Stimulated activated CD4-positive, alpha-beta T cell treated with anti-CD3 and anti-CD28 coated beads, TNF-alpha, amount 100 ng/mL, for 24 hours (primary cell): ENCODE measurements at regions not wholly inside any gene's neighbourhood (a gene's known extent, or its start where the extent isn't known, plus 50 kb on each side); places are given as distances from the start of the nearest gene placed in this dataset.
"Not testable (repeated sequence)": the region's sequence is repeated elsewhere in the genome, so short reads cannot be mapped to it uniquely, and the experiment has no call there.

ENCODE experiments used
- DNase-seq, 3 experiments: peaks; one replicate each; pipeline ENCODE4 v3.0.0-alpha.2; 2020; ENCODE audit warnings: low read depth in 3 of 3

DNA sequence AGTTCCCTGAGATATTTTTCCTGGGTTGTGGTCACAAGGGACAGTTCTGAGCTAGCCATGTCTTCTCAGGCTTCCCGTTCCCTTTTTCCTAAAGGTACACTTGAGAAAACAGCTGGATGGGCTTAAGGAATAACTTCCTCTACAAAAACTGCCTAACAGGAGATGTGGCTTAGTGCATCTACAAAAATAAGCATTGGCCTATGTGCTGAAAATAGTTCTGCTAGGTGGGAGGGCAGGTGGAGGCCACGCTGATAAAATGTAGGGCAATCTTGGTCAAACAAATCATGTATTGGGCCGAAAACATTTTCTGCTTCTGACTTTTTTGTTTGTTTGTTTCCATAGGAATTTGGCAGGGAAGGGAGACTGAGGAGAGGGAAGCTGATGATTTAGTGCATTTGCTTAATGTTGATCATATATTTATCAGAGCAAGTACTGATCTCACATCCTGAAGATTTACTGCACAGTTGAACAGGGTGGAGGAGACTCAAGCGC is 409.4 kb upstream of the FZD8 start:
- no peak for DNase-seq

DNA sequence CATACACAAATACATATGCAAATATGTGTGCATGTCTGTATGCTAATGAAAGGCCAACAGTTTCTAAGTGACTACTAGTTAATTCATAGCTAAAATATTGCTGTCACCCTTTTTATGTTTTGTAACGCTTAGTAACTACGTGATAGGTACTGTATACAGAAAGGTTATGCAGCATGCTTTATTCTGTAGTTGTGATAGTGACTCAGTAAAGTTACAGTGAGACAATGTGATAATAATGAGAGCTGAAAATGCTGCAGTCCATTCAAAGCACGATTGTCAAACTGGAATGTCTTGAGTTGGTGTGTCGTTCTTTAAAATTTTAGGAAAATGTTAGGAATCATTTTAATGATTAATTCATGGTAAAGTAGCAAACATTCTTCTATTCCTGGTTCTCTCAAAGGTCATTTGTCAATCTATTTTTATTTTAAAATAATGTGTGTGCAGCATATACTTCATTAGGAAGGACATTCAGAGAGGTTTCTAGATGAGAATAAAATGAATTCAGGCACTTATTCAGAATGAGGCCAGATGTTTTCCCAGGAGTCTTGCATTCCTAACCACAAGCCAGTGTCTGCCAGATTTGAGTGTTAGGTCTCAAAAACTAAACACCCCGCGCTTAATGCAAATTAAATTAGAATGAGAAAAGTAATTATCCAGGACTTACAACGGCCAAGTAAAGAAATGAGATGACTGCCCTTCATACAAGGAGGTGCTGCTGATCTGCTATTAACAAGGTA is 408.8 kb upstream of the FZD8 start:
- DNase-seq = no peak

- DNase-seq = no peak
Observed at GRCh38 chr10:36048780-36049179, 406.7 kb upstream of the FZD8 start.

DNA sequence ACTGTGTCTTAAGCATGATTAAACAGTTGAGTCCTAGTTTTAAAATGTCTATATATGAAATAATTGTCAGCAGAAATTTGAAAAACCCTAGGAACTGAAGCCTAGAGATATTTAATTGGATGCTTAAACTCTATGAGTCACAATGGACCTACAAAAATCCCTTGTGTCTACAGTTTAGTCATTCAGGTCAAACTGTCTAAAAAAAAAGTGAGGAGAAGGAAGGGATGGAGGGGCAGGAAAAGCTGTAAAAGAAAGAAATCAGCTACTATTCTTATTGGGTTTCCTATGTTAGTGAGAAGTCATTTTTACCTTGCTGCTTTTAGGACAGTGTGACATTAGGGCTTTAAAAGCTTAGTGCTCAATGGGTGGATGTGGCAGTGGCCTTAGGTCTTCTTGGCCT is 406.1 kb upstream of the FZD8 start:
- no peak for DNase-seq

DNA sequence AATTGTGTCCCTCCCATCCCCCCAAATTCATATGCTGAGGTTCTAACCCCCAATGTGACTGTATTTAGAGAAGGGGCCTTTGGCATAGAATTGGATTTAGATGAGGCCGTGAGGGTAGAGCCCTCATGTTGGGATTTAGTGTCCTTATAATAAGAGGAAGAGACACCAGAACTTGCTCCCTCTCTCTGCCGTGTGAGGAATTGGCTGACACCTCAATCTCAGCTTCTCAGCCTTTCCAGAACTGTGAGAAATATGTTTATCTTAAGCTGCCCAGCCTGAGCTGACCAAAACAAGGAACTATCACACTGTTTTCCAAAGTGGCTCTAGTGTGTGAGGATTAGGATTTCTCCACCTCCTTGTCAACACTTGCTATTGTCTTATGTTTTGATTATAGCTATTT is 400.0 kb upstream of the FZD8 start:
- DNase-seq = no peak

- no peak for DNase-seq
Observed at GRCh38 chr10:36038316-36038955, 396.3 kb upstream of the FZD8 start.

DNA sequence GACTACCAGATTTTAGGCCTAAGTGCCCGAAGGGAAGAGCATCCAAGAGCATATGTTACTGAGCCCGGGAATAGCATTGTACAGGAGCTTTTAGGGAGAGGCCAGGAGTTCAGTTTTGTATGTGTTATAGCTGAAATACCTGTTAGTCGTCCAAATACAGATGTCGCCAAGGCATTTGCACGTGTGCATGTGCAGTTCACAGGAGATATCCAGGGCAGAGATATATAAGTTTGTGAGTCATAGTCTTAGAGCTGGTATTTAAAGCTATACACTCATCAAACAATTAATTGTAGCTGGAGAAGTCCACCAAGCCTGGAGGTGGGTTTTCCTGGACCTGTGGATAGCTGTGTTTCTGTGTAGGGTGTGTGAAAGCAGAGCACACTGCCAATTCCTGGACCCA is 394.0 kb upstream of the FZD8 start:
- DNase-seq = no peak

- DNase-seq = no peak
Observed at GRCh38 chr10:36033808-36034207, 391.7 kb upstream of the FZD8 start.

GRCh38 chr10:36030516-36030915 is 388.4 kb upstream of the FZD8 start:
- no peak for DNase-seq

GRCh38 chr10:36026656-36027390 is 384.7 kb upstream of the FZD8 start:
- DNase-seq = no peak

DNA sequence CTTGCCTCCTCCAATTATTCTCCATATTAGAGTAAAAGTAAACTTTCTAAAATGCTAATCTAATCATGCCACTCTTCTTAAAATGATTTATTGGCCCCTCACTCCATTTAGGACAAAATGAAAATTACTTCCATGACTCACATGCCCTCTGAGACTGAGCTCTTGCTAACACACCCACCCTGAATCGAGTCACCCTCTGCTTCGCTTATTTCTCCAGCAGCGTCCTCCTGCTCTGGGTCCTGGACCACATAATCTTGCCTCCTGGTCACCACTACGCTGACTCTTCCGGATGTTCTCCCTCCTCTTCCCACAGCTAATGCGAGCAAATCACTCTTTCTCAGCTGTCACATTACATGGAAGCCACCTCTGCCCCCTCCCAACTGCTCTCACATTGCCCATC is 384.0 kb upstream of the FZD8 start:
- no peak for DNase-seq

- no peak for DNase-seq
Observed at GRCh38 chr10:36023939-36024338, 381.8 kb upstream of the FZD8 start.

DNA sequence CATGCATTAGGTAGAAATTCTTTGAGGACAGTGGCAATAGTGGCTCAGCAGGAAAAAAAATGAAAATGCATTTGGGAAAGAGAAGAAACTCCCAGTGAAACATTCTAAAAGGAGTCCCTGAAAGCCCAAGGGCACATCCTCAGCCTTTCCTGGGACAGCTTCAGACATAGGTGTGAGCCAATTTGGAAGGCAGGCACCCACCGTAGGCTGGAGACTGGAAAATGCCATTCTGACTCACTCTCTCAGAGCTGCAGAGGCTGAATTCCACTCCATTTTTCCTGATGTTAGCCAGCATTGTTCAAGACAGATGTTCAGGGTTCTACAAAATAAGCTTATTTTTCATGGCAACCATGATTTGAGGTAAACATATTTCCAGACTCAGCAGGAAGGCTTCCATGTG is 379.0 kb upstream of the FZD8 start:
- no peak for DNase-seq

- no peak for DNase-seq
Observed at GRCh38 chr10:36019749-36020148, 377.7 kb upstream of the FZD8 start.

DNA sequence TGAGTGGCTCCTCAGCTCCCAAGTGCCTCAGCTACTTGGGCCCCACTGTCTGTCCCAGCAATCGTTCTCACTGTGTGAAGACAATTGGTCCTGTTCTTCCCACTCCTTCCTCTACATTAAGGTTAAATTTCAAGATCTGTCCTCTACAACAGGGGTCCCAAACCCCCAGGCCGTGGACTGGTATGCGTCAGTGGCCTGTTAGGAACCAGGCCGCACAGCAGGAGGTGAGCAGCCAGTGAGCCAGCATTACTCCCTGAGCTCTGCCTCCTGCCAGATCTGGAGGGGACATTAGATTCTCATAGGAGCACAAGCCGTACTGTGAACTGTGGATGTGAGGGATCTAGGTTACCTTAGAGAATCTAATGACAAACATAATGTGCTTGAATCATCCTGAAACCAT is 376.9 kb upstream of the FZD8 start:
- DNase-seq = no peak

- no peak for DNase-seq
Observed at GRCh38 chr10:36017137-36017536, 375.0 kb upstream of the FZD8 start.

GRCh38 chr10:36007369-36007768 is 365.3 kb upstream of the FZD8 start:
- DNase-seq = no peak

DNA sequence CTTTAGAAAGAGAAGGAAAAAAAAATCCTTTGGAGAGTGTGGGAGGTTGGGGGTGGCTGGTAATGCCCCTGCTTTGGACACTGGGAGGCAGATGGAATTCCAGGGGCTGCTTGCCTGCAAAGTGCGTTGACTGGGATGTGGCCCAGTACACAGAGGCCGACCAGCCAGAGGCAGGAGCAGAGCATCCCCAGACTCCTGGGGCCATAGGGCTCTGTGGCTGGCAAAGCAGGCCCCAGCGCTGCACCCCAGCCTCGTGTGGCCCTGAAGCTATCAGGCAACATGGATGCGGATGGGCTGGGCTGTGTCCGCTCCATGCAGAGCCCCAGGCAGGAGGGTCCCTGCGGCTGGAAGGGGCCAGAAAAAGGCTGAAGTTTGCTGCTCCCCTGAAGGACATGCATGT is 361.6 kb upstream of the FZD8 start:
- DNase-seq = no peak

DNA sequence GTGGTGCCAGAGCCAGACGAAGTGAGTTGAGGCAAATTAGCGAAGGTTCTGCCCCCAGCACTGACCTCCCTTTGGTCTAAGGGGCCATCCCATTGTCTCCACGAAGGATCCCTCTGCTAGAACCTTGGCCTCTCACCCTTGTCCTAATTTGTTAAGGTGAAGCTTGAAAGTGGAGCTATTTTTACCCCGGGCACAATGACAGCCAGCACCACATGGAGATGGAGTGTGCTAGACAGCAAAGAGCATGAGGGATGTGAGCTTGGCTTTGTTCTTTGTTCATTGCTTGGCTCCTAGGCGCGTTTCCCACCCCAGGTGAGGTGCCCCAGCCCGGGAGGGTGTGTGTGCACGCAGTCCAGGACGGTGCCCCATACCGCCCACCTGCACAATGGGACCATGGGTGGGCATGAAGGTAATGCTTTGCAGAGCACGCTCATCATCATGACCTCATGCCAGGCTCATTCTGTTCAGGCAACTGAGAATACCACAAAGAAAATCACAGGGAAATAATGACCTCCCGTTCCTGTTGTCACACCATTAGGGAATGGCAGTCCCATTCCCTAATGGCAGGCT is 361.0 kb upstream of the FZD8 start:
- DNase-seq = no peak

GRCh38 chr10:36002445-36002844 is 360.3 kb upstream of the FZD8 start:
- DNase-seq = no peak

DNA sequence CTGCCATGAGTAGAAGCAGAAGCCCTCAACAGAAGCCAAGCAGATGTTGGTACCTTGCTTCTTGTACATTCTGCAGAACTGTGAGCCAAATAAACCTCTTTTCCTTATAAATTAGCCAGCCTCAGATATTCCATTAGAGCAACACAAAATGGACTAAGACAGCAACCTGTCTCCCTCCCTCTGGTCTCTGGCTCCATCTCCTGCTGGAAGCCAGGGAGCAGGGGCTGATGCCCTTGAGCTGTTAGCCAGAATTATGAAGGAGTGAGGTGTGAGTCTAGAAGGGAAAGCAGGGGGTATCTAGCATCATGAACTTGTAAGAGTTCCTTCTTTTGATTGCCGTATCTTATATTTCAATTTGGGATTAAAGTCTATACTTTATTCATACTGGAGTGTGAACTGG is 358.7 kb upstream of the FZD8 start:
- DNase-seq = not testable (repeated sequence)

DNA sequence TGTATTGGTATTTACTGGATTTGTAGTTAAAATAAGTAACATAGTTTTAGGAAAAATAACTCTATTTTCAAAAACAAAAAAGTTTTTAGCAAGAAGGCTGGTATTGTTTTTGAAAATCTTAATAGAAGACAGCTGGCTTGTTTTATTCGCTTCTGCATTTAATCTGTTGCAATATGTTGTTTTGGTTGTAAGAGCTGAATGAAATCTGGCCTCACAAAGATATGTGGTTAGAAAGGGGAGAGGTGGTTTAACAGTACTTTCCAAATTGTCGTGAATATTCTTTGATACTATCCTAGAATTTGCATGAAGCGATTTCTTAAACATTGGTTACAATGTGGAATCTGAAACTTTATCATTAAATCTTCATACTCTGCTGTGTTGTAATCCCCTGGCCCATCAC is 355.9 kb upstream of the FZD8 start:
- no peak for DNase-seq

DNA sequence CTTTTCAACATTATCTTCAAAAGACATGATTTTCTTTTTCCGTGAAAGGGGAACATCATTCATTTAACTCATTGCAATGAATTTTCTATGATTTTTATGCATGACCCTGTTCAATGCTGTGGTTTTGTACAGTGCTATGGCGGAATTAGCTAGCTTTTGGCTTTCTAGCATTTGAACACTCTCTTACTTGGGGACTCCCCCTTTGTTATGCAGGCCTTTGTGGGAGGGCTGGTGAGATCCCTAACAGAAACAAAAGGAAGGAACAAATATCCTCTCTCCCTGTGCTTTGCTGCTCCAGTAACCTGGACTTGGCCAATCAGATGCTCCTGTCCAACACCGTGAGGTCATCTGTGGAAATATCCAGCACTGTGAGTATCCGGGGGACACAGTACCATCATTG is 353.4 kb upstream of the FZD8 start:
- DNase-seq = no peak
